ENCODE measurements at regions not wholly inside any gene's neighbourhood (a gene's known extent, or its start where the extent isn't known, plus 50 kb on each side); places are given as distances from the start of the nearest gene placed in this dataset.

GRCh38 chr2:126765395-126765794 lies 109.4 kb downstream of the GYPC start:
- Mint-ChIP-seq H3K9me3 (peaks cover 0 to 5% (median 0%) of the 10 kb centered on the region in 7 donors), H3K36me3 (no peaks in the 10 kb centered on the region), H3K4me3 (no peak overlapping the region), H3K4me1 (peaks cover 50% of the 10 kb centered on the region), H3K27me3 (ENCODE audit: low read depth in 3 of 3) (peaks cover 0 to 6% (median 4%) of the 10 kb centered on the region in 3 donors), H3K27ac (peak overlapping the region in 1 of 7 donors; percentile 25)
- Histone ChIP-seq H3K79me2 (ENCODE audit: insufficient read depth, low read length) (no peaks in the 10 kb centered on the region), H3K9ac (ENCODE audit: insufficient read depth, low read length, poor library complexity, severe bottlenecking) (no peak overlapping the region), H2AFZ (ENCODE audit: insufficient read depth, low read depth, low read length, poor library complexity, severe bottlenecking) (no peak overlapping the region), H3K4me3 (replicated peaks in 1 of 3; ENCODE audit: low read depth in 2 of 3, low read length in 3 of 3) (no peak overlapping the region), H3K9me3 (replicated peaks in 1 of 2; ENCODE audit: control insufficient read depth in 1 of 2, insufficient read depth in 1 of 2, low read length in 2 of 2) (no peaks in the 10 kb centered on the region), H3K4me2 (replicated peaks; ENCODE audit: extremely low read depth, low read length, poor library complexity, severe bottlenecking) (no peak overlapping the region), H3K36me3 (replicated peaks in 1 of 2; ENCODE audit: control insufficient read depth in 1 of 2, insufficient read depth in 2 of 2, low read length in 2 of 2) (no peaks in the 10 kb centered on the region), H3K27ac (ENCODE audit: low read depth in 1 of 2, low read length in 2 of 2) (no peak overlapping the region), H3K27me3 (ENCODE audit: control insufficient read depth in 2 of 2, insufficient read depth in 2 of 2, low read length in 2 of 2) (no peaks in the 10 kb centered on the region), H3K4me1 (ENCODE audit: control insufficient read depth in 1 of 2, insufficient read depth in 2 of 2, low read length in 2 of 2) (peaks cover 17 to 33% of the 10 kb centered on the region in 2 donors), H4K20me1 (ENCODE audit: insufficient read depth, low read length) (no peaks in the 10 kb centered on the region)
- intact Hi-C loops (cut with micrococcal nuclease) = no loop called here
- WGBS (ENCODE audit: insufficient coverage) = no CpG with 5 or more reads among the region's 3 CpGs
- no peak for TF ChIP-seq CTCF (IDR thresholded peaks at IDR 0.05)
- DNase-seq = no peak

- WGBS (ENCODE audit: insufficient coverage) = 93% methylated on average over 2 of the region's 7 CpGs
These were observed 110.5 kb downstream of the GYPC start for GRCh38 chr2:126766295-126766968.

More at GRCh38 chr2:126766295-126766968, 110.5 kb downstream of the GYPC start:
- TF ChIP-seq CTCF (IDR thresholded peaks at IDR 0.05) = no peak
- H3K9ac ChIP-seq (ENCODE audit: insufficient read depth, low read length, poor library complexity, severe bottlenecking) = no peak overlapping the region
- no peaks in the 10 kb centered on the region for H3K9me3 ChIP-seq (replicated peaks in 1 of 2; ENCODE audit: control insufficient read depth in 1 of 2, insufficient read depth in 1 of 2, low read length in 2 of 2)
- no peaks in the 10 kb centered on the region for H3K79me2 ChIP-seq (ENCODE audit: insufficient read depth, low read length)
- H3K36me3 ChIP-seq (replicated peaks in 1 of 2; ENCODE audit: control insufficient read depth in 1 of 2, insufficient read depth in 2 of 2, low read length in 2 of 2) = no peaks in the 10 kb centered on the region
- intact Hi-C loops (cut with micrococcal nuclease) = no loop called here
- H3K4me3 ChIP-seq (replicated peaks in 1 of 3; ENCODE audit: low read depth in 2 of 3, low read length in 3 of 3) = no peak overlapping the region
- Mint-ChIP-seq H3K36me3 (no peaks in the 10 kb centered on the region), H3K4me1 (peaks cover 45% of the 10 kb centered on the region), H3K27me3 (ENCODE audit: low read depth in 3 of 3) (peaks cover under 1 to 6% (median 4%) of the 10 kb centered on the region in 3 donors), H3K4me3 (no peak overlapping the region), H3K27ac (no peak overlapping the region), H3K9me3 (peaks cover 0 to 5% (median 0%) of the 10 kb centered on the region in 7 donors)
- H3K27me3 ChIP-seq (ENCODE audit: control insufficient read depth in 2 of 2, insufficient read depth in 2 of 2, low read length in 2 of 2) = no peaks in the 10 kb centered on the region
- H3K4me1 ChIP-seq (ENCODE audit: control insufficient read depth in 1 of 2, insufficient read depth in 2 of 2, low read length in 2 of 2) = peaks cover 17 to 33% of the 10 kb centered on the region in 2 donors
- no peak for DNase-seq
- no peak overlapping the region for H3K4me2 ChIP-seq (replicated peaks; ENCODE audit: extremely low read depth, low read length, poor library complexity, severe bottlenecking)
- no peak overlapping the region for H3K27ac ChIP-seq (ENCODE audit: low read depth in 1 of 2, low read length in 2 of 2)
- peak overlapping the region; percentile 23 for H2AFZ ChIP-seq (ENCODE audit: insufficient read depth, low read depth, low read length, poor library complexity, severe bottlenecking)
- no peaks in the 10 kb centered on the region for H4K20me1 ChIP-seq (ENCODE audit: insufficient read depth, low read length)
